Osteocyte (in vitro differentiated cells): ENCODE measurements at regions not wholly inside any gene's neighbourhood (a gene's known extent, or its start where the extent isn't known, plus 50 kb on each side); places are given as distances from the start of the nearest gene placed in this dataset.

Experiments used
- DNase-seq: peaks from one replicate; pipeline ENCODE4 v3.0.0; 2021; ENCODE audit warnings: mixed read lengths; ENCODE audit not compliant: unreplicated experiment; ENCODE audit errors: extremely low spot score
- H3K27ac Mint-ChIP-seq: one replicate; pipeline ENCODE4 v1.8.0; 2021; ENCODE audit warnings: mild to moderate bottlenecking, mixed read lengths; ENCODE audit not compliant: unreplicated experiment
- H3K27me3 Mint-ChIP-seq: one replicate; pipeline ENCODE4 v1.8.0; 2021; ENCODE audit warnings: mixed read lengths; ENCODE audit not compliant: unreplicated experiment
- H3K36me3 Mint-ChIP-seq: one replicate; pipeline ENCODE4 v1.8.0; 2021; ENCODE audit warnings: mixed read lengths; ENCODE audit not compliant: unreplicated experiment
- H3K4me1 Mint-ChIP-seq: one replicate; pipeline ENCODE4 v1.8.0; 2021; ENCODE audit warnings: mixed read lengths; ENCODE audit not compliant: unreplicated experiment
- H3K4me3 Mint-ChIP-seq: one replicate; pipeline ENCODE4 v1.8.0; 2021; ENCODE audit warnings: mild to moderate bottlenecking, moderate library complexity, mixed read lengths; ENCODE audit not compliant: unreplicated experiment
- H3K9me3 Mint-ChIP-seq: one replicate; pipeline ENCODE4 v1.8.0; 2021; ENCODE audit warnings: mixed read lengths; ENCODE audit not compliant: unreplicated experiment
- CTCF ChIP-seq: fragments of 200-600 bp; sonication (generic); IDR thresholded peaks from 2 replicates; pipeline ENCODE4 v1.5.0; 2021; ENCODE audit warnings: antibody characterized with exemption, mild to moderate bottlenecking, moderate library complexity

GRCh38 chr12:105745811-105746210, 392.9 kb downstream of the NUAK1 start:
- no peak overlapping the region for H3K4me3 Mint-ChIP-seq
- H3K4me1 Mint-ChIP-seq: peaks cover 16% of the 10 kb centered on the region
- H3K27ac Mint-ChIP-seq: no peak overlapping the region
- no peaks in the 10 kb centered on the region for H3K27me3 Mint-ChIP-seq
- no peaks in the 10 kb centered on the region for H3K36me3 Mint-ChIP-seq
- DNase-seq: no peak
- no peaks in the 10 kb centered on the region for H3K9me3 Mint-ChIP-seq
- no peak for TF ChIP-seq CTCF

GRCh38 chr12:105748806-105749600, 389.8 kb downstream of the NUAK1 start:
- no peak for DNase-seq
- no peak overlapping the region for H3K4me3 Mint-ChIP-seq
- no peaks in the 10 kb centered on the region for H3K9me3 Mint-ChIP-seq
- peaks cover 16% of the 10 kb centered on the region for H3K4me1 Mint-ChIP-seq
- H3K27me3 Mint-ChIP-seq: no peaks in the 10 kb centered on the region
- H3K27ac Mint-ChIP-seq: peak overlapping the region; percentile 65
- H3K36me3 Mint-ChIP-seq: no peaks in the 10 kb centered on the region
- TF ChIP-seq CTCF: no peak

- Mint-ChIP-seq H3K4me3 (no peak overlapping the region), H3K27me3 (no peaks in the 10 kb centered on the region), H3K9me3 (no peaks in the 10 kb centered on the region), H3K36me3 (no peaks in the 10 kb centered on the region), H3K4me1 (peaks cover 16% of the 10 kb centered on the region), H3K27ac (no peak overlapping the region)
- TF ChIP-seq CTCF: no peak
- no peak for DNase-seq
These were observed 388.7 kb downstream of the NUAK1 start for GRCh38 chr12:105750096-105750495.

- TF ChIP-seq CTCF: no peak
- no peak overlapping the region for H3K27ac Mint-ChIP-seq
- no peaks in the 10 kb centered on the region for H3K27me3 Mint-ChIP-seq
- H3K9me3 Mint-ChIP-seq: no peaks in the 10 kb centered on the region
- no peak overlapping the region for H3K4me3 Mint-ChIP-seq
- DNase-seq: no peak
- peaks cover 4% of the 10 kb centered on the region for H3K4me1 Mint-ChIP-seq
- no peaks in the 10 kb centered on the region for H3K36me3 Mint-ChIP-seq
These were observed 384.4 kb downstream of the NUAK1 start for GRCh38 chr12:105754313-105754712.

GRCh38 chr12:105756961-105757360, 381.8 kb downstream of the NUAK1 start:
- Mint-ChIP-seq H3K4me1 (peaks cover 5% of the 10 kb centered on the region), H3K27me3 (no peaks in the 10 kb centered on the region), H3K9me3 (no peaks in the 10 kb centered on the region), H3K4me3 (no peak overlapping the region), H3K27ac (no peak overlapping the region), H3K36me3 (no peaks in the 10 kb centered on the region)
- no peak for DNase-seq
- TF ChIP-seq CTCF: no peak
